Duodenal mucosa (tissue), 2 donors: ENCODE measurements at regions not wholly inside any gene's neighbourhood (a gene's known extent, or its start where the extent isn't known, plus 50 kb on each side); places are given as distances from the start of the nearest gene placed in this dataset.

Experiments used
- H3K27ac ChIP-seq: one replicate; pipeline ENCODE4 v1.7.0; 2013; ENCODE audit warnings: low read depth, low read length
- H3K27me3 ChIP-seq, 2 donors: one replicate each; pipeline ENCODE4 v1.7.0; 2013; ENCODE audit warnings: low read length in 2 of 2, control low read depth in 1 of 2; ENCODE audit not compliant: insufficient read depth in 2 of 2, control insufficient read depth in 1 of 2
- H3K36me3 ChIP-seq, 2 donors: one replicate each; pipeline ENCODE4 v1.7.0; 2013; ENCODE audit warnings: low read length in 2 of 2, control low read depth in 1 of 2; ENCODE audit not compliant: insufficient read depth in 2 of 2, control insufficient read depth in 1 of 2
- H3K4me1 ChIP-seq, 2 donors: one replicate each; pipeline ENCODE4 v1.7.0; 2013; ENCODE audit warnings: low read length in 2 of 2, control low read depth in 1 of 2; ENCODE audit not compliant: insufficient read depth in 2 of 2, control insufficient read depth in 1 of 2
- H3K4me3 ChIP-seq, 2 donors: one replicate each; pipeline ENCODE4 v1.7.0; 2013; ENCODE audit warnings: low read length in 2 of 2, low read depth in 1 of 2
- H3K9ac ChIP-seq, 2 donors: one replicate each; pipeline ENCODE4 v1.7.0; 2013; ENCODE audit warnings: low read length in 2 of 2, low read depth in 1 of 2
- H3K9me3 ChIP-seq, 2 donors: one replicate each; pipeline ENCODE4 v1.7.0; 2013; ENCODE audit warnings: low read length in 2 of 2, control low read depth in 1 of 2; ENCODE audit not compliant: control insufficient read depth in 1 of 2

GRCh38 chr5:21125238-21125983 is 1137.4 kb upstream of the CDH18 start:
- Histone ChIP-seq H3K27ac (no peak overlapping the region), H3K27me3 (no peaks in the 10 kb centered on the region), H3K4me1 (no peaks in the 10 kb centered on the region), H3K9ac (no peak overlapping the region), H3K4me3 (no peak overlapping the region), H3K9me3 (peaks cover 0 to 5% of the 10 kb centered on the region in 2 donors), H3K36me3 (no peaks in the 10 kb centered on the region)

GRCh38 chr5:21121213-21121612 is 1133.2 kb upstream of the CDH18 start:
- Histone ChIP-seq H3K4me1 (no peaks in the 10 kb centered on the region), H3K27me3 (no peaks in the 10 kb centered on the region), H3K9ac (no peak overlapping the region), H3K9me3 (peaks cover 0 to 5% of the 10 kb centered on the region in 2 donors), H3K4me3 (no peak overlapping the region), H3K36me3 (no peaks in the 10 kb centered on the region), H3K27ac (no peak overlapping the region)

DNA sequence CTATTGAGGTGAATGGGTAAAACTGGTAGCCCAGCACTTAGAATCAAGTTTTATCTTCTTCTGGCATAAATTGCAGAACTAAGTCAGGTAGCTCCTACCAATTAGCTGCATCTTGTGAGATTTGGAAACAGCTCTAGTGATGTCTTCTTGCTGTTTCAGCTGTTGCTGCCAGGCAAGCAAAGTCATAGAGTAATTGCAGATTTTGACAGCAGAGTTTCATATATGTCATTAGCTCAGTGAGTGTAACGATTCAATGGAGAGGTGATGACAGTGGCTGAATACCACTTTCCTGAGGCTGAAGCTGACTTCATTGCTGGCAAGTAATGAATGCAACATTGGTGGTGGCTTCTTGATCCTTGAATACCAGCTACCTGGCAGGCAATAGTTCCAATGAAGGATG is 1109.7 kb upstream of the CDH18 start:
- Histone ChIP-seq H3K4me3 (no peak overlapping the region), H3K9me3 (peaks cover 5 to 8% of the 10 kb centered on the region in 2 donors), H3K27ac (no peak overlapping the region), H3K4me1 (no peaks in the 10 kb centered on the region), H3K9ac (no peak overlapping the region), H3K27me3 (no peaks in the 10 kb centered on the region), H3K36me3 (no peaks in the 10 kb centered on the region)

DNA sequence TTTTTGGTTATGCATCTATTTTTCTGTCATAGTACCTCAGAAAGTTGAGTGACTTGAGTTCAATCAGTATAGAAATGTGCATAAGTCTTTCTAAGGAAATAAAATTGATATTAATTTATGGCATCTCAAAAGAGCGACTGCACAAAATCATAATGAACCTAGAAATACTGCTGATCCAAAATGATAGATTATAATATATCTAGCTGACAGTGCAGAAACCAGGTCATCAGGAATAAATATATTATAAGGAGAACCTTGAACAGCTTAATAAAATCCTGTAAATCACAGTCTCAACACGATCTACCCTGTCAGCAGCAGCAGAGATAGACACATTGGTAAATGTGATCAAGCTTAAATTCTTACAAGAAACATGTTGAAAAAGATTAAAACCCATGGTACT is 1106.6 kb upstream of the CDH18 start:
- no peaks in the 10 kb centered on the region for H3K27me3 ChIP-seq
- H3K4me3 ChIP-seq, result no peak overlapping the region
- H3K9ac ChIP-seq, result no peak overlapping the region
- no peak overlapping the region for H3K27ac ChIP-seq
- H3K36me3 ChIP-seq, result no peaks in the 10 kb centered on the region
- H3K4me1 ChIP-seq, result no peaks in the 10 kb centered on the region
- H3K9me3 ChIP-seq, result peaks cover 5 to 8% of the 10 kb centered on the region in 2 donors

DNA sequence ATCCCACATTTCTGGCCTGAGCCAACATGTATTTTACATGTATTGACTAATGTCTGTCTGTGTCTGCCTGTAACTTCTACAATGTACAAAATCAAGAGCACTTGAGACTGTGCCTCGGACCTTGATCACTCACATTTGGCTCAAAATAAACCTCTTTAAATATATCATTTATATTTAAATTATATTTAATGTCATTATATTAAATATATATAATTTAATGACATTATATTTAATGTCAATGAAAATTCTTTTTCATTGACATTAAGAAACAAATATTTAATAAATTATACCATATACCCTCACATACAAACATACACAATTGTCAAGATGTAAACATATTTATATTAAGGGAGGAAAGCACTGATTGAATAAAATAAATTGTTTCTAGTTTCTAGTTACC is 1099.8 kb upstream of the CDH18 start:
- no peaks in the 10 kb centered on the region for H3K4me1 ChIP-seq

DNA sequence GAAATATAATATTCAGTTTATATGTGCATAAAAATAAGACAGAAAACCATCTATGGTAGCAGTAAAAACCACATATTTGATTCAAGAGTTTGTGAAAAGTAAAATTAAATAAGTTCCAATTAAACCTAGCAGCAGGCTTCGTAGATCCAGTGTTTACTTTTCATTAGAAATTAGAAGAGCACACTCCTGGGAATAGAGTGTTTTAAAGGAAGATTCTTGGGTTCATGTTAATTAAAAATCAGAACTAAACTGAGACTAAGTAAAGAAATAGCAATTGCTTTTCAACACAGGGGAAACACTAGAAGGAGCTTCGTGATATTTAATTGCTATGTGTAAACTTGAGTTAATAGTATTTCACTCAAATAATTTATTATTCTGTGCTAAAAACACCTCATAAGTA is 1097.8 kb upstream of the CDH18 start:
- Histone ChIP-seq H3K9me3 (peaks cover 7 to 10% of the 10 kb centered on the region in 2 donors), H3K4me1 (no peaks in the 10 kb centered on the region), H3K9ac (no peak overlapping the region), H3K27ac (no peak overlapping the region), H3K27me3 (no peaks in the 10 kb centered on the region), H3K36me3 (no peaks in the 10 kb centered on the region), H3K4me3 (no peak overlapping the region)

More for the DNA sequence above, 1099.8 kb upstream of the CDH18 start:
- no peaks in the 10 kb centered on the region for H3K36me3 ChIP-seq
- no peaks in the 10 kb centered on the region for H3K27me3 ChIP-seq
- no peak overlapping the region for H3K4me3 ChIP-seq
- H3K9me3 ChIP-seq, result peaks cover 6 to 7% of the 10 kb centered on the region in 2 donors
- no peak overlapping the region for H3K9ac ChIP-seq
- no peak overlapping the region for H3K27ac ChIP-seq

- Histone ChIP-seq H3K4me3 (no peak overlapping the region), H3K4me1 (no peaks in the 10 kb centered on the region), H3K27me3 (no peaks in the 10 kb centered on the region), H3K9me3 (peaks cover 0 to 2% of the 10 kb centered on the region in 2 donors), H3K27ac (no peak overlapping the region), H3K9ac (no peak overlapping the region), H3K36me3 (no peaks in the 10 kb centered on the region)
These were observed 1084.0 kb upstream of the CDH18 start for GRCh38 chr5:21071986-21072385.

DNA sequence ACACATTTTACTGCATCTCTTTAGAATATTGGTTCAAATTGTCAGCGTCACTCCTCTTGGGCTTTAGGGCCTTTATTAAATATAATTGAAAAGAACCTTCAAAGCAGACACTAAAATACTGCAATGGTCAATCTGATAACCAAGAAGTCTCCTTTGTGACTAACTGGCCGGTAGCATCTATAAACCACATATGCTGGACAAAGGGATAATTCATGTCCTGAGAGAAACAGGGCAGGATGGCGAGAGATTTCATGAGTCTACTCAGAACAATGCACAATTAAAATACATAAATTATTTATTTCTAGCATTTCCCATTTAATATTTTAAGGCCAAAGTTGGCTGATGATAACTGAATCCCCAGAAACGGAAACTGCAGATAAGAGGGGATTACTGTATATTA is 1083.4 kb upstream of the CDH18 start:
- H3K9me3 ChIP-seq, result peaks cover 0 to 2% of the 10 kb centered on the region in 2 donors
- no peak overlapping the region for H3K27ac ChIP-seq
- H3K4me3 ChIP-seq, result no peak overlapping the region
- H3K36me3 ChIP-seq, result no peaks in the 10 kb centered on the region
- H3K4me1 ChIP-seq, result no peaks in the 10 kb centered on the region
- H3K9ac ChIP-seq, result no peak overlapping the region
- H3K27me3 ChIP-seq, result no peaks in the 10 kb centered on the region

GRCh38 chr5:21070858-21071257 is 1082.9 kb upstream of the CDH18 start:
- Histone ChIP-seq H3K27me3 (no peaks in the 10 kb centered on the region), H3K9me3 (peaks cover 0 to 2% of the 10 kb centered on the region in 2 donors)

DNA sequence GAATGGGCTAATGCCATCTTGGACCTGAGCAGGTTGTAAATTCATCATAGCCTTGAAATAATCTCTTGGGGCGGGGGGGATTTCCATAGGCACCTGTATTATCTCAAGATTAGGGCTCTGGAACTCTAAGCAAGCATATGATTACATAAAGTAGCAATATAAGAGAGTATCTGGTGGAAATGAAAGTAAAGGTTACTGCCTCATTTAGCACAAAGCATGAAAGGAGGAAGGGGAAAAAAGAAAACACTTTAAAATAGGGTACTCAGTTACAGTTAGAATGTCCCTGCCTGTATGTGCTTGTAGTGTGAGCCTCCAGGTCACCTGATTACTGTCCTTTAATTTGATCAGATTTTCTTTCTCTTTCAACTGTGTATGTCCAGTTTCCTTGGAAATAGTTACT is 1079.7 kb upstream of the CDH18 start:
- Histone ChIP-seq H3K4me3 (no peak overlapping the region), H3K9ac (no peak overlapping the region), H3K9me3 (peaks cover 3 to 15% of the 10 kb centered on the region in 2 donors)

More at GRCh38 chr5:21070858-21071257, 1082.9 kb upstream of the CDH18 start:
- no peaks in the 10 kb centered on the region for H3K4me1 ChIP-seq
- no peaks in the 10 kb centered on the region for H3K36me3 ChIP-seq
- no peak overlapping the region for H3K9ac ChIP-seq
- H3K4me3 ChIP-seq, result no peak overlapping the region
- no peak overlapping the region for H3K27ac ChIP-seq

More for the DNA sequence above, 1079.7 kb upstream of the CDH18 start:
- no peaks in the 10 kb centered on the region for H3K4me1 ChIP-seq
- no peaks in the 10 kb centered on the region for H3K27me3 ChIP-seq
- no peak overlapping the region for H3K27ac ChIP-seq
- H3K36me3 ChIP-seq, result no peaks in the 10 kb centered on the region
